ENCODE measurements at regions not wholly inside any gene's neighbourhood (a gene's known extent, or its start where the extent isn't known, plus 50 kb on each side); places are given as distances from the start of the nearest gene placed in this dataset.

DNA sequence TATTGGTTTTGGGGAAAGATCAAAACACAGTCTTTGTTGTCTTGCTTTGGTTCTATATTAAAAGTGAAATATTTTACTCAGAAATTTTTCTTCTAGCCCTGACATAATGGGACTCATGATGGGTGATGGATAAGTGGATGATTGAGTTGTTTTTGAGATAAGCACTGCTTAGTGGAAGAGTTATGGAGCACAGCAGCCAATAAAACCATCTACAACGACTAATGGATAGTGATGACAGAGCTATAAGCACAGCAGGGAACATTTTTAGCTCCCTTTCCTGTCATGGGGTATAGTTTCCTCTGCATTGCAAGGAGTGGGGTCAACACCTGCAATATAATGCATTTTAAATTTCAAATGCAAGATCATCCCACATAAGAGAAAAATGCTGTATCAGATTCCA is 812.4 kb downstream of the STPG2 start:
- TF ChIP-seq, protein P1, sequence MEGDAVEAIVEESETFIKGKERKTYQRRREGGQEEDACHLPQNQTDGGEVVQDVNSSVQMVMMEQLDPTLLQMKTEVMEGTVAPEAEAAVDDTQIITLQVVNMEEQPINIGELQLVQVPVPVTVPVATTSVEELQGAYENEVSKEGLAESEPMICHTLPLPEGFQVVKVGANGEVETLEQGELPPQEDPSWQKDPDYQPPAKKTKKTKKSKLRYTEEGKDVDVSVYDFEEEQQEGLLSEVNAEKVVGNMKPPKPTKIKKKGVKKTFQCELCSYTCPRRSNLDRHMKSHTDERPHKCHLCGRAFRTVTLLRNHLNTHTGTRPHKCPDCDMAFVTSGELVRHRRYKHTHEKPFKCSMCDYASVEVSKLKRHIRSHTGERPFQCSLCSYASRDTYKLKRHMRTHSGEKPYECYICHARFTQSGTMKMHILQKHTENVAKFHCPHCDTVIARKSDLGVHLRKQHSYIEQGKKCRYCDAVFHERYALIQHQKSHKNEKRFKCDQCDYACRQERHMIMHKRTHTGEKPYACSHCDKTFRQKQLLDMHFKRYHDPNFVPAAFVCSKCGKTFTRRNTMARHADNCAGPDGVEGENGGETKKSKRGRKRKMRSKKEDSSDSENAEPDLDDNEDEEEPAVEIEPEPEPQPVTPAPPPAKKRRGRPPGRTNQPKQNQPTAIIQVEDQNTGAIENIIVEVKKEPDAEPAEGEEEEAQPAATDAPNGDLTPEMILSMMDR (IDR thresholded peaks at IDR 0.05; ENCODE audit: insufficient read depth, missing control alignments): no peak
- no peak for FAIRE-seq

DNA sequence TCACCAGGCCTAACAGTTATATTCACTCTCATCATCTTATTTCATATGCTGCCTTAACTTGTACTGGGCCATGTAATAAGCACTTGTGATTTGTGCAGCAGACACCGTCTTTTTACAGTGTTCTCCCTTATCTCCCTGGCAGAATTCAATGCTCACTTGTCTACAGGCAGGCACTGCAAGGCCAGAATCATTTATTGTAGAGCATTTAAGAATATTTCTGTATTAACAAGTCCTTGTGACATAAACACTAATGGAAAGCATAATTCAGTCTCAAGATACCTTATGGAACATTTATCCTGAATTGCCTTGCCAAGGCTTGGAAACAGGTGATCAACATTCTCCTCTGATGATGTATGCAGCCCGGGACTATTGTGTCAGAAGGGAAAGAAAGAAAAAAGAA is 808.9 kb downstream of the STPG2 start:
- DNase-seq (ENCODE audit: insufficient read length, low spot score) (no peak), FAIRE-seq (no peak)
- TF ChIP-seq, protein P1 (IDR thresholded peaks at IDR 0.05; ENCODE audit: insufficient read depth, missing control alignments): no peak

More for the DNA sequence above, 812.4 kb downstream of the STPG2 start:
- no peak for DNase-seq (ENCODE audit: insufficient read length, low spot score)

GRCh38 chr4:97349468-97350186 is 793.6 kb downstream of the STPG2 start:
- TF ChIP-seq, protein P1 (IDR thresholded peaks at IDR 0.05; ENCODE audit: insufficient read depth, missing control alignments): no peak
- no peak for DNase-seq (ENCODE audit: insufficient read length, low spot score)
- FAIRE-seq: no peak

- TF ChIP-seq, protein P1 (IDR thresholded peaks at IDR 0.05; ENCODE audit: insufficient read depth, missing control alignments): no peak
- no peak for FAIRE-seq
- no peak for DNase-seq (ENCODE audit: insufficient read length, low spot score)
Observed at GRCh38 chr4:97353876-97354275, 789.4 kb downstream of the STPG2 start.

DNA sequence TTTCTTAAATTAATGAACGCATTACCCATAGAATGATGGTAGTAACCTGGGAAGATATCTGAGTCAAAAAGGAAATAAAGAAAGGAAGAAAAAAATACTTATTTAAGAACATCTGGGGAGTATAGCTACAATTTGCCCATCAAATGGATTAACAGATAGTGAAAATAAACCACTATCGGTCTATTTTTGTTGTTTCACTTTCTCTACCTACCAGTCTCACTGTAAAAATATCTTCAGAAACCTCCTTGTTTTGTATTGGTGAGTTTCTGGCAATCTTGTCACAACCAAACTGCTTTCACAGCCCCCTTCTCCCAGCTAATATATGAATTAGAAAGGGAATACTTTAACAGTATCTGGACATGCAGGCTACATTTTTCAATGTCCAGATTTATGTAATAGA is 783.5 kb downstream of the STPG2 start:
- no peak for DNase-seq (ENCODE audit: insufficient read length, low spot score)
- no peak for FAIRE-seq
- TF ChIP-seq, protein P1 (IDR thresholded peaks at IDR 0.05; ENCODE audit: insufficient read depth, missing control alignments): no peak

DNA sequence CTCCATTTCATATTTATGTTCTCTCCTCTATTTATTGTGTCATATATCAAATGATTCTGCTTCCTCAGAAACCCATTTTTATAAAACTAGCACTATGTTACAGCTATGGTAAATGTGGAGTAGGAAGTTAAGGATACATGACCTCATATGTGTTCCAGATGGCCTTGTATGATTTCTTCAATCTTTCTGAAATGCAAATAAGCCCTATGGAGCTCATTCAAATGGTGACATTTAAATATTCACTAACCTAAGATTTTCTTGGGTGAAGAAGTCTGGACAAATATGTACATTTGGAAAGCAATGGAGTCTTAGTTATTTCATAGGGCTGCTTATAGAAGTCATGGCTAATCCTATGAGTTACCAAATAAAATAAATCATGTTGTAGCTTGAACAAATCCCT is 782.5 kb downstream of the STPG2 start:
- TF ChIP-seq, protein P1 (IDR thresholded peaks at IDR 0.05; ENCODE audit: insufficient read depth, missing control alignments): no peak
- DNase-seq (ENCODE audit: insufficient read length, low spot score): no peak
- no peak for FAIRE-seq

DNA sequence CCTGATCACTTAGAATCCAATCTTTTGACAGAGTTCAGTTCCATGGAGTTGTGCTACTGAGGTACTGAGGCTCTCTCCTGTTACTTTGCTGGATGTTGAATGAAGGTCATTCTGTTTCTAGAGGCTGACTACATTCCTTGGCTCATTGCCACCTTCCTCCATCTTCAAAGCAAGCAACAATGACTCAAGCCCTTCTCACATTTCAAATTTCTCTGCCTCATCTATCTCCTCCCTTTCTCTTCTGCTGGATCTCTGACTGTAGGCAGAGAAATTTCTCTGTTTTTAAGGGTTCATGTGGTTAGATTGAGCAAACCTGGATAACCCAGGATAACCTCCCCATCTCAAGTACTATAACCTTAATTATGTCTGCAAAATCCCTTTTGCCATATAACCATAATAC is 775.4 kb downstream of the STPG2 start:
- DNase-seq (ENCODE audit: insufficient read length, low spot score) (no peak), FAIRE-seq (no peak)
- TF ChIP-seq, protein P1 (IDR thresholded peaks at IDR 0.05; ENCODE audit: insufficient read depth, missing control alignments): no peak
